Left lung (tissue), 4 donors: ENCODE measurements at regions not wholly inside any gene's neighbourhood (a gene's known extent, or its start where the extent isn't known, plus 50 kb on each side); places are given as distances from the start of the nearest gene placed in this dataset.

Source experiments
- ATAC-seq: fragments of 200-7000 bp; cut with Tn5 transposase; one replicate; pipeline ENCODE4 v1.9.1; 2020; ENCODE audit warnings: moderate library complexity
- DNase-seq, 4 donors: peaks; one replicate each; pipeline ENCODE4 v3.0.0-alpha.2; 2013 to 2020
- H3K27ac ChIP-seq, 2 donors: fragments of 200-600 bp; sonication (generic) in 1 of 2; one replicate each; pipeline versions ENCODE4 v1.5.0 to v1.8.0; 2020 to 2021
- H3K27me3 ChIP-seq, 2 donors: fragments of 200-600 bp; sonication (generic) in 1 of 2; one replicate each; pipeline versions ENCODE4 v1.5.0 to v1.8.0; 2020 to 2021
- H3K36me3 ChIP-seq, 2 donors: fragments of 200-600 bp; sonication (generic) in 1 of 2; one replicate each; pipeline versions ENCODE4 v1.5.0 to v1.8.0; 2020 to 2021
- H3K4me1 ChIP-seq, 2 donors: fragments of 200-600 bp; one replicate each; pipeline ENCODE4 v1.8.0; 2021
- H3K4me3 ChIP-seq, 2 donors: fragments of 200-600 bp; sonication (generic) in 1 of 2; one replicate each; pipeline versions ENCODE4 v1.5.0 to v1.8.0; 2020 to 2021; ENCODE audit warnings: mild to moderate bottlenecking in 1 of 2
- H3K9me3 ChIP-seq, 2 donors: fragments of 200-600 bp; sonication (generic) in 1 of 2; one replicate each; pipeline versions ENCODE4 v1.5.0 to v1.8.0; 2020 to 2021
- CTCF ChIP-seq, 2 donors: fragments of 200-600 bp; sonication (generic) in 1 of 2; IDR thresholded peaks; one replicate each; pipeline versions ENCODE4 v1.5.0 to v1.8.0; 2021; ENCODE audit warnings: antibody characterized with exemption in 2 of 2
- intact Hi-C, 2 donors: fragments of 100-400 bp; cut with DNase I; formaldehyde crosslinking; loops; one replicate each; pipeline versions ENCODE4 v1.11.2 to v1.14.2; 2022
- donor health status: DM: no; HTN: yes; CAD: no.
- donor health status: DM: no; HTN: no; CAD: no.

GRCh38 chr7:89777499-89777898, 376.8 kb upstream of the STEAP1 start:
- TF ChIP-seq CTCF (IDR thresholded peaks at IDR 0.05): no peak

GRCh38 chr7:89780291-89780690, 374.0 kb upstream of the STEAP1 start:
- H3K9me3 ChIP-seq: peaks cover 0 to 6% of the 10 kb centered on the region in 2 donors
- H3K4me1 ChIP-seq: no peaks in the 10 kb centered on the region
- no peaks in the 10 kb centered on the region for H3K27me3 ChIP-seq
- no peak for TF ChIP-seq CTCF (IDR thresholded peaks at IDR 0.05)
- no peak overlapping the region for H3K4me3 ChIP-seq
- intact Hi-C loops: no loop called here
- DNase-seq: no peak
- no peak for ATAC-seq
- no peak overlapping the region for H3K27ac ChIP-seq
- no peaks in the 10 kb centered on the region for H3K36me3 ChIP-seq

More at GRCh38 chr7:89777499-89777898, 376.8 kb upstream of the STEAP1 start:
- no peak for DNase-seq
- H3K4me1 ChIP-seq: no peaks in the 10 kb centered on the region
- H3K9me3 ChIP-seq: peaks cover 0 to 6% of the 10 kb centered on the region in 2 donors
- intact Hi-C loops: no loop called here
- no peak overlapping the region for H3K27ac ChIP-seq
- H3K27me3 ChIP-seq: no peaks in the 10 kb centered on the region
- H3K36me3 ChIP-seq: no peaks in the 10 kb centered on the region
- H3K4me3 ChIP-seq: no peak overlapping the region
- ATAC-seq: no peak

- no peak overlapping the region for H3K27ac ChIP-seq
- intact Hi-C loops: no loop called here
- no peaks in the 10 kb centered on the region for H3K27me3 ChIP-seq
- no peaks in the 10 kb centered on the region for H3K4me1 ChIP-seq
- ATAC-seq: no peak
- DNase-seq: no peak
- H3K4me3 ChIP-seq: no peak overlapping the region
- peaks cover 0 to 10% of the 10 kb centered on the region in 2 donors for H3K9me3 ChIP-seq
- TF ChIP-seq CTCF (IDR thresholded peaks at IDR 0.05): no peak
- H3K36me3 ChIP-seq: no peaks in the 10 kb centered on the region
Observed at GRCh38 chr7:89796481-89796880, 357.8 kb upstream of the STEAP1 start.

- Histone ChIP-seq H3K27ac (no peak overlapping the region), H3K36me3 (no peaks in the 10 kb centered on the region), H3K9me3 (peaks cover 0 to 9% of the 10 kb centered on the region in 2 donors), H3K27me3 (no peaks in the 10 kb centered on the region), H3K4me1 (no peaks in the 10 kb centered on the region), H3K4me3 (no peak overlapping the region)
- intact Hi-C loops: no loop called here
- ATAC-seq (no peak), DNase-seq (peak in 1 of 4 donors; percentile 40)
- TF ChIP-seq CTCF (IDR thresholded peaks at IDR 0.05): no peak
Observed at GRCh38 chr7:89797965-89798598, 356.2 kb upstream of the STEAP1 start.

GRCh38 chr7:89798599-89798996, 355.7 kb upstream of the STEAP1 start:
- DNase-seq: no peak
- Histone ChIP-seq H3K36me3 (no peaks in the 10 kb centered on the region), H3K27ac (no peak overlapping the region), H3K4me1 (no peaks in the 10 kb centered on the region), H3K9me3 (peaks cover 0 to 7% of the 10 kb centered on the region in 2 donors), H3K4me3 (no peak overlapping the region), H3K27me3 (no peaks in the 10 kb centered on the region)
- intact Hi-C loops: no loop called here
- ATAC-seq: no peak
- TF ChIP-seq CTCF (IDR thresholded peaks at IDR 0.05): no peak
